ENCODE measurements at regions not wholly inside any gene's neighbourhood (a gene's known extent, or its start where the extent isn't known, plus 50 kb on each side); places are given as distances from the start of the nearest gene placed in this dataset.

DNA sequence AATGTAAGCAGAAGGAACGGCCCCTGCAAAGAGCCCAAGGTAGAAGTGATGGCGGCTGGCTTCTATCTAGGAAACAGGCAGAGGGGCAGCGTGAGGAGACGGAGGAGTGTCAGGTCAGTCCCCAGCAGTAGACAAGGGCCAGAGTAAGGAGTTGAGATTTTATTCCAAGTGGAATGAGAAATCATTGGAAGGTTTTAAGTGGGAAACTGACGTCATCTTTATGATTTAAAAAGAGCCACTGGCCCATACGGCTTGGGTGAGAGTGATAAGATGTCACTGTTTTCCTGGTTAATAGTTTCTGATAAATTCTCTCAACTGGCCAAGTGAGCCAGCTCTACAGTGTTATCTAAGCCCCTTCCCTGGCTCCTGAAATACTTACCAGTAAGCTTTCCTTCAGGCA, 103.2 kb upstream of the CAMK1G start:
- H3K36me3 Mint-ChIP-seq (ENCODE audit: low read depth, unreplicated experiment) = no peaks in the 10 kb centered on the region
- no peak overlapping the region for H3K27ac Mint-ChIP-seq (ENCODE audit: unreplicated experiment)
- peaks cover 1% of the 10 kb centered on the region for H3K9me3 Mint-ChIP-seq (ENCODE audit: unreplicated experiment)
- Histone ChIP-seq H3K79me2 (ENCODE audit: insufficient read depth, low read length) (no peaks in the 10 kb centered on the region), H3K9me3 (ENCODE audit: insufficient read depth, low read depth, low read length) (no peaks in the 10 kb centered on the region), H4K20me1 (ENCODE audit: insufficient read depth, low read length) (no peaks in the 10 kb centered on the region), H3K36me3 (ENCODE audit: insufficient read depth, low read length) (no peaks in the 10 kb centered on the region), H3K27ac (ENCODE audit: low read depth, low read length) (no peak overlapping the region), H3K4me1 (ENCODE audit: insufficient read depth, low read length) (no peaks in the 10 kb centered on the region), H3K27me3 (ENCODE audit: insufficient read depth, low read length) (no peaks in the 10 kb centered on the region), H2AFZ (ENCODE audit: low read depth, low read length) (no peak overlapping the region), H3K4me3 (ENCODE audit: insufficient read depth, low read depth, low read length) (no peak overlapping the region), H3K4me2 (ENCODE audit: low read length) (no peak overlapping the region), H3K9ac (ENCODE audit: low read length) (no peak overlapping the region)
- no peak for FAIRE-seq
- H3K27me3 Mint-ChIP-seq (ENCODE audit: low read depth, unreplicated experiment) = peaks cover 12% of the 10 kb centered on the region
- TF ChIP-seq EZH2 (IDR thresholded peaks at IDR 0.05; ENCODE audit: insufficient read depth, low read length) = no peak
- TF ChIP-seq, protein P1, sequence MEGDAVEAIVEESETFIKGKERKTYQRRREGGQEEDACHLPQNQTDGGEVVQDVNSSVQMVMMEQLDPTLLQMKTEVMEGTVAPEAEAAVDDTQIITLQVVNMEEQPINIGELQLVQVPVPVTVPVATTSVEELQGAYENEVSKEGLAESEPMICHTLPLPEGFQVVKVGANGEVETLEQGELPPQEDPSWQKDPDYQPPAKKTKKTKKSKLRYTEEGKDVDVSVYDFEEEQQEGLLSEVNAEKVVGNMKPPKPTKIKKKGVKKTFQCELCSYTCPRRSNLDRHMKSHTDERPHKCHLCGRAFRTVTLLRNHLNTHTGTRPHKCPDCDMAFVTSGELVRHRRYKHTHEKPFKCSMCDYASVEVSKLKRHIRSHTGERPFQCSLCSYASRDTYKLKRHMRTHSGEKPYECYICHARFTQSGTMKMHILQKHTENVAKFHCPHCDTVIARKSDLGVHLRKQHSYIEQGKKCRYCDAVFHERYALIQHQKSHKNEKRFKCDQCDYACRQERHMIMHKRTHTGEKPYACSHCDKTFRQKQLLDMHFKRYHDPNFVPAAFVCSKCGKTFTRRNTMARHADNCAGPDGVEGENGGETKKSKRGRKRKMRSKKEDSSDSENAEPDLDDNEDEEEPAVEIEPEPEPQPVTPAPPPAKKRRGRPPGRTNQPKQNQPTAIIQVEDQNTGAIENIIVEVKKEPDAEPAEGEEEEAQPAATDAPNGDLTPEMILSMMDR (IDR thresholded peaks at IDR 0.05; ENCODE audit: insufficient read depth, low read depth, low read length) = no peak
- no peak for DNase-seq (ENCODE audit: low read depth)
- peaks cover 2% of the 10 kb centered on the region for H3K4me1 Mint-ChIP-seq (ENCODE audit: low read depth, unreplicated experiment)
- no peak overlapping the region for H3K4me3 Mint-ChIP-seq (ENCODE audit: unreplicated experiment)

- Histone ChIP-seq H3K27me3 (ENCODE audit: insufficient read depth, low read length) (no peaks in the 10 kb centered on the region), H3K9me3 (ENCODE audit: insufficient read depth, low read depth, low read length) (no peaks in the 10 kb centered on the region), H3K36me3 (ENCODE audit: insufficient read depth, low read length) (no peaks in the 10 kb centered on the region), H3K4me2 (ENCODE audit: low read length) (no peak overlapping the region), H3K9ac (ENCODE audit: low read length) (no peak overlapping the region), H3K4me1 (ENCODE audit: insufficient read depth, low read length) (peaks cover 5% of the 10 kb centered on the region), H3K79me2 (ENCODE audit: insufficient read depth, low read length) (no peaks in the 10 kb centered on the region), H4K20me1 (ENCODE audit: insufficient read depth, low read length) (no peaks in the 10 kb centered on the region), H3K27ac (ENCODE audit: low read depth, low read length) (no peak overlapping the region), H3K4me3 (ENCODE audit: insufficient read depth, low read depth, low read length) (no peak overlapping the region), H2AFZ (ENCODE audit: low read depth, low read length) (no peak overlapping the region)
- H3K27me3 Mint-ChIP-seq (ENCODE audit: low read depth, unreplicated experiment) = peaks cover 12% of the 10 kb centered on the region
- no peaks in the 10 kb centered on the region for H3K36me3 Mint-ChIP-seq (ENCODE audit: low read depth, unreplicated experiment)
- DNase-seq (ENCODE audit: low read depth) = no peak
- peaks cover 8% of the 10 kb centered on the region for H3K4me1 Mint-ChIP-seq (ENCODE audit: low read depth, unreplicated experiment)
- H3K9me3 Mint-ChIP-seq (ENCODE audit: unreplicated experiment) = peaks cover 1% of the 10 kb centered on the region
- FAIRE-seq = peak; percentile 9
- H3K4me3 Mint-ChIP-seq (ENCODE audit: unreplicated experiment) = no peak overlapping the region
- H3K27ac Mint-ChIP-seq (ENCODE audit: unreplicated experiment) = no peak overlapping the region
- TF ChIP-seq, protein P1 (IDR thresholded peaks at IDR 0.05; ENCODE audit: insufficient read depth, low read depth, low read length) = no peak
- TF ChIP-seq EZH2 (IDR thresholded peaks at IDR 0.05; ENCODE audit: insufficient read depth, low read length) = no peak
Observed at GRCh38 chr1:209483691-209484090, 99.8 kb upstream of the CAMK1G start.

DNA sequence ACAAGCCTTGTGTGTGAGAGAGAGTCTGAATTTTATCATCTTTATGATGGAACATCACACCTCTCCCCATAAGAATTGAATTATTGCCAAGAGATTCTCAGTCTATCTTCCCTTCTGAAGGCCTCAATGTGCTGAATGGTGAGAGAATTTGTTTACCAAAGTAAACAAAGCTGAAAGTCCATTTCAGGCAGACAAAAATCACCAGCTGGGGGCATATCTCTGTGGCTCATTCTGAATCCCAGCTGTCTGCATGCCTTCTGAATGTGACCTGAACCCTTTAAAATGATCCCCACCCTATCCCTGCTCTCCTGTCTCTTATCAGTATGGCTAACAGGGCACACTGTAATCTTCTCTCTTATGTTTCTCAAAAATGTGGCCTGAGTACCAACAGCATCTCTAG, 99.1 kb upstream of the CAMK1G start:
- peaks cover 12% of the 10 kb centered on the region for H3K27me3 Mint-ChIP-seq (ENCODE audit: low read depth, unreplicated experiment)

More for the DNA sequence above, 99.1 kb upstream of the CAMK1G start:
- Mint-ChIP-seq H3K9me3 (ENCODE audit: unreplicated experiment) (peaks cover 1% of the 10 kb centered on the region), H3K27ac (ENCODE audit: unreplicated experiment) (no peak overlapping the region), H3K36me3 (ENCODE audit: low read depth, unreplicated experiment) (no peaks in the 10 kb centered on the region), H3K4me3 (ENCODE audit: unreplicated experiment) (no peak overlapping the region), H3K4me1 (ENCODE audit: low read depth, unreplicated experiment) (peaks cover 8% of the 10 kb centered on the region)
- TF ChIP-seq EZH2 (IDR thresholded peaks at IDR 0.05; ENCODE audit: insufficient read depth, low read length) = no peak
- TF ChIP-seq, protein P1 (IDR thresholded peaks at IDR 0.05; ENCODE audit: insufficient read depth, low read depth, low read length) = no peak
- DNase-seq (ENCODE audit: low read depth) (no peak), FAIRE-seq (no peak)
- Histone ChIP-seq H2AFZ (ENCODE audit: low read depth, low read length) (no peak overlapping the region), H3K4me3 (ENCODE audit: insufficient read depth, low read depth, low read length) (no peak overlapping the region), H3K9me3 (ENCODE audit: insufficient read depth, low read depth, low read length) (no peaks in the 10 kb centered on the region), H3K27me3 (ENCODE audit: insufficient read depth, low read length) (no peaks in the 10 kb centered on the region), H3K9ac (ENCODE audit: low read length) (no peak overlapping the region), H3K36me3 (ENCODE audit: insufficient read depth, low read length) (no peaks in the 10 kb centered on the region), H3K27ac (ENCODE audit: low read depth, low read length) (no peak overlapping the region), H3K4me2 (ENCODE audit: low read length) (no peak overlapping the region), H4K20me1 (ENCODE audit: insufficient read depth, low read length) (no peaks in the 10 kb centered on the region), H3K4me1 (ENCODE audit: insufficient read depth, low read length) (peaks cover 5% of the 10 kb centered on the region), H3K79me2 (ENCODE audit: insufficient read depth, low read length) (no peaks in the 10 kb centered on the region)
